Mucosa of rectum (tissue), 2 donors: ENCODE measurements at regions not wholly inside any gene's neighbourhood (a gene's known extent, or its start where the extent isn't known, plus 50 kb on each side); places are given as distances from the start of the nearest gene placed in this dataset.
A peak's percentile ranks its signal among the peaks of the same experiment; 100 is the strongest.

Source experiments
- H3K27ac ChIP-seq, 2 donors: one replicate each; pipeline ENCODE4 v1.7.0; 2013; ENCODE audit warnings: inconsistent platforms in 2 of 2, low read depth in 2 of 2, low read length in 2 of 2
- H3K27me3 ChIP-seq, 2 donors: one replicate each; pipeline ENCODE4 v1.7.0; 2013; ENCODE audit warnings: low read length in 2 of 2; ENCODE audit not compliant: control insufficient read depth in 2 of 2, insufficient read depth in 2 of 2
- H3K36me3 ChIP-seq, 2 donors: one replicate each; pipeline ENCODE4 v1.7.0; 2013; ENCODE audit warnings: low read length in 2 of 2; ENCODE audit not compliant: control insufficient read depth in 2 of 2, insufficient read depth in 2 of 2
- H3K4me1 ChIP-seq, 2 donors: one replicate each; pipeline ENCODE4 v1.7.0; 2013; ENCODE audit warnings: low read length in 2 of 2, mild to moderate bottlenecking in 1 of 2; ENCODE audit not compliant: control insufficient read depth in 2 of 2, insufficient read depth in 2 of 2
- H3K4me3 ChIP-seq, 2 donors: one replicate each; pipeline ENCODE4 v1.7.0; 2013; ENCODE audit warnings: low read length in 2 of 2
- H3K9ac ChIP-seq, 2 donors: one replicate each; pipeline ENCODE4 v1.7.0; 2013; ENCODE audit warnings: low read length in 2 of 2, low read depth in 1 of 2, mild to moderate bottlenecking in 1 of 2
- H3K9me3 ChIP-seq, 2 donors: one replicate each; pipeline ENCODE4 v1.7.0; 2013; ENCODE audit warnings: low read length in 2 of 2; ENCODE audit not compliant: control insufficient read depth in 2 of 2
- donor health status: healthy.
- donor health status: Normal muscosa, but diverticular disease.

DNA sequence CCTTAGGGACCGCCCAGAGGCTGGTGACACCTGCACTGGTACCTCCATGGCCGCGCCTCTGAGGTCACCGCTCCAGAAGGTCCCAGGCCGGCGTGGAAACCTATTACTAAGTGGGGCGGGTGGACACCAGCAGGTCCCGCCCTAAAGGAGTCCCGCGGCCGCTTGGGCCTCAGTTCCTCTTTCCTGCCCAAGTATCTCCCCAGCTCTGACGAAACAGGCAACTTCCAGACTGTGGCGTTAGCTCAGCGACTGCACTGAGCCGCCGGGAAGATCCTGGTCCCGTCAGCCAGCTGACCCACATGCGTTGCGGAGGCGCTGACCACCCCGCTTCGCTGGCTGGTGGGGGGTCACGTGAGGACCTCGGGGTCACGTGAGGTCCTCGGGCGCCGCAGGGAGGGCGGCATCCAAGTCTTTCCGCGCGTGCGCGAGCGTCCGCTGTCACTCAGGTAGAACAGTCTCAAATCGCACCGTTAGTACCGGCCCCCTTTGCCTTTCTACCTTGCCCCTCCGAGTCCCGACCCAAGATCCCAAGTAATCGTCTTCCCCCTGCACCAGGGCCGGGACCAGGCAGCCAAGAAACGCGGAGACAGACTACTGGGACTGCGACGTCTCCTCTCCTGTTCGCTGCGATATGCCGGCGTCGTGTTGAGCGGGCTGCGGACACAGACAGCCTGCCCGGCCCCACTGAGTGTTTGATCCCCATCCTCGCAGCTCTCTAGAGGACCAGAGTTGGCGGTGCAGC, 53.7 kb upstream of the KDM4C start:
- peak overlapping the region; percentile 93 to 94 for H3K27ac ChIP-seq
- peaks cover 4 to 10% of the 10 kb centered on the region in 2 donors for H3K4me1 ChIP-seq
- peak overlapping the region; percentile 94 to 98 for H3K9ac ChIP-seq
- no peaks in the 10 kb centered on the region for H3K9me3 ChIP-seq
- H3K4me3 ChIP-seq: peak overlapping the region; percentile 90 to 96
- no peaks in the 10 kb centered on the region for H3K36me3 ChIP-seq
- H3K27me3 ChIP-seq: no peaks in the 10 kb centered on the region

DNA sequence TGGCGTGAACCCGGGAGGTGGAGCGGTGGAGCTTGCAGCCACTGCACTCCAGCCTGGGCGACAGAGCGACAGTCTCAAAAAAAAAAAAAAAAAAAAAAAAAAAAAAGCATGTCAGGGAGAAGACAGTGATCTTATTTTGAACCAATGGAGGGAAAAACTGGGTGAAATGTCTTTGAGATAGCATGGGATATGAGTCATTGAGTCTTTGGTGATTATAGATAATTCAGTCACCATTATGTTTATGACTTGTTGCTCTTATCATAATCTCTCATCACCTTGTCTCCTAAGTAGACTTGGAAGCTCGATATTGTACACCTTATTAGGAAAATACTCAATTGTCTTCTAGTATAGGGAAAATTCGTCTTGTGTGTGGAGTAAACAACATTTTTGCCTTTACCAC, 55.1 kb upstream of the KDM4C start:
- no peaks in the 10 kb centered on the region for H3K36me3 ChIP-seq
- H3K4me3 ChIP-seq: no peak overlapping the region
- H3K9me3 ChIP-seq: no peaks in the 10 kb centered on the region
- no peak overlapping the region for H3K27ac ChIP-seq
- no peaks in the 10 kb centered on the region for H3K27me3 ChIP-seq
- H3K9ac ChIP-seq: no peak overlapping the region
- H3K4me1 ChIP-seq: peaks cover 4 to 10% of the 10 kb centered on the region in 2 donors

GRCh38 chr9:6696178-6696577, 50.6 kb upstream of the GLDC start:
- H3K27ac ChIP-seq: no peak overlapping the region
- no peaks in the 10 kb centered on the region for H3K9me3 ChIP-seq
- no peak overlapping the region for H3K9ac ChIP-seq
- no peak overlapping the region for H3K4me3 ChIP-seq
- H3K4me1 ChIP-seq: no peaks in the 10 kb centered on the region
- H3K36me3 ChIP-seq: no peaks in the 10 kb centered on the region
- H3K27me3 ChIP-seq: no peaks in the 10 kb centered on the region

GRCh38 chr9:6695121-6695814, 49.7 kb upstream of the GLDC start:
- no peaks in the 10 kb centered on the region for H3K36me3 ChIP-seq

More at GRCh38 chr9:6695121-6695814, 49.7 kb upstream of the GLDC start:
- no peaks in the 10 kb centered on the region for H3K27me3 ChIP-seq
- H3K4me1 ChIP-seq: no peaks in the 10 kb centered on the region
- H3K9ac ChIP-seq: no peak overlapping the region
- H3K4me3 ChIP-seq: no peak overlapping the region
- no peak overlapping the region for H3K27ac ChIP-seq
- H3K9me3 ChIP-seq: no peaks in the 10 kb centered on the region
